ENCODE measurements at regions not wholly inside any gene's neighbourhood (a gene's known extent, or its start where the extent isn't known, plus 50 kb on each side); places are given as distances from the start of the nearest gene placed in this dataset.

DNA sequence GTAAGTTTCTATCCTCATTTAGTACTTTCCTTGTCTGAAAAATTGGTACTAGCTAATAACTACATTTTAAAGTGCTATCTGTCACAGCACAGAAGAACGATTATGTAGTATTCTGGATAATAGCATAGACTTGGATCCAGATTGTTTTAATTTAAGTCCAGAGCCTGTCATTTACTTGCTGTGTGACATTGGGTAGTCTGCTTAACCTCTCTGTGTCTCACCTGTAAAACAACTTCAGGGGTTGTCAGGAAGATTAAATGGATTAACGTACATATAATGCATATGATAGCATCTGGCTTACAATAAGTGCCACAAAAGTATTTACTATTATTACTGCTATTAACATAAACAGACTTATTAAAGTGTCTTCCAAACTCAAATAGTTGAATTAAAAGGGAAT lies 1221.4 kb downstream of the GATA3 start:
- no peak for TF ChIP-seq EZH2 (IDR thresholded peaks at IDR 0.05; ENCODE audit: insufficient read depth, poor library complexity, severe bottlenecking)
- TF ChIP-seq EZH2phosphoT487 (IDR thresholded peaks at IDR 0.05; ENCODE audit: insufficient read depth, low read depth), result no peak
